ENCODE measurements at regions not wholly inside any gene's neighbourhood (a gene's known extent, or its start where the extent isn't known, plus 50 kb on each side); places are given as distances from the start of the nearest gene placed in this dataset.

- Histone ChIP-seq H3K36me3 (ENCODE audit: insufficient read depth, low read length) (no peaks in the 10 kb centered on the region), H3K4me3 (ENCODE audit: low read depth, low read length, poor library complexity, severe bottlenecking) (no peak overlapping the region), H4K20me1 (ENCODE audit: insufficient read depth, low read length) (no peaks in the 10 kb centered on the region), H2AFZ (ENCODE audit: low read length) (no peak overlapping the region), H3K27ac (ENCODE audit: low read depth, low read length, poor library complexity, severe bottlenecking) (no peak overlapping the region), H3K4me2 (ENCODE audit: low read length) (no peak overlapping the region), H3K79me2 (ENCODE audit: insufficient read depth, low read depth, low read length) (no peaks in the 10 kb centered on the region), H3K4me1 (ENCODE audit: insufficient read depth, low read length, poor library complexity, severe bottlenecking) (no peaks in the 10 kb centered on the region), H3K9me2 (ENCODE audit: insufficient read depth, low read length) (no peaks in the 10 kb centered on the region), H3K9me3 (ENCODE audit: low read length) (no peaks in the 10 kb centered on the region)
- TF ChIP-seq CTCF (conservative IDR thresholded peaks at IDR 0.05; ENCODE audit: low read length) (no peak), EZH2phosphoT487 (IDR thresholded peaks at IDR 0.05; ENCODE audit: borderline replicate concordance, low read depth, low read length) (no peak)
- POLR2A ChIA-PET, result no interaction called here
- BruUV-seq (replicated peaks), result no TSS peak
- no peak for DNase-seq (ENCODE audit: low spot score)
- CTCF ChIA-PET (ENCODE audit: unreplicated experiment), result no interaction called here
- intact Hi-C loops (cut with micrococcal nuclease; ENCODE audit: unreplicated experiment), result no loop called here
Measured at GRCh38 chrX:88425739-88426138, 321.3 kb upstream of the CPXCR1 start.

GRCh38 chrX:88437563-88437962 is 309.5 kb upstream of the CPXCR1 start:
- no peaks in the 10 kb centered on the region for H4K20me1 ChIP-seq (ENCODE audit: insufficient read depth, low read length)
- H3K79me2 ChIP-seq (ENCODE audit: insufficient read depth, low read depth, low read length), result no peaks in the 10 kb centered on the region
- H3K4me1 ChIP-seq (ENCODE audit: insufficient read depth, low read length, poor library complexity, severe bottlenecking), result no peaks in the 10 kb centered on the region
- TF ChIP-seq CTCF (conservative IDR thresholded peaks at IDR 0.05; ENCODE audit: low read length) (no peak), EZH2phosphoT487 (IDR thresholded peaks at IDR 0.05; ENCODE audit: borderline replicate concordance, low read depth, low read length) (no peak)
- no TSS peak for BruUV-seq (replicated peaks)
- no peak overlapping the region for H3K4me3 ChIP-seq (ENCODE audit: low read depth, low read length, poor library complexity, severe bottlenecking)
- H3K36me3 ChIP-seq (ENCODE audit: insufficient read depth, low read length), result no peaks in the 10 kb centered on the region
- DNase-seq (ENCODE audit: low spot score), result no peak
- ChIA-PET CTCF (ENCODE audit: unreplicated experiment) (no interaction called here), POLR2A (no interaction called here)
- no peak overlapping the region for H3K4me2 ChIP-seq (ENCODE audit: low read length)
- no peak overlapping the region for H2AFZ ChIP-seq (ENCODE audit: low read length)
- H3K27ac ChIP-seq (ENCODE audit: low read depth, low read length, poor library complexity, severe bottlenecking), result no peak overlapping the region
- H3K9me2 ChIP-seq (ENCODE audit: insufficient read depth, low read length), result no peaks in the 10 kb centered on the region
- intact Hi-C loops (cut with micrococcal nuclease; ENCODE audit: unreplicated experiment), result no loop called here
- H3K9me3 ChIP-seq (ENCODE audit: low read length), result no peaks in the 10 kb centered on the region

- no TSS peak for BruUV-seq (replicated peaks)
- Histone ChIP-seq H3K27ac (ENCODE audit: low read depth, low read length, poor library complexity, severe bottlenecking) (no peak overlapping the region), H3K79me2 (ENCODE audit: insufficient read depth, low read depth, low read length) (no peaks in the 10 kb centered on the region), H3K9me2 (ENCODE audit: insufficient read depth, low read length) (no peaks in the 10 kb centered on the region), H2AFZ (ENCODE audit: low read length) (no peak overlapping the region), H3K9me3 (ENCODE audit: low read length) (no peaks in the 10 kb centered on the region), H3K4me1 (ENCODE audit: insufficient read depth, low read length, poor library complexity, severe bottlenecking) (no peaks in the 10 kb centered on the region), H3K4me3 (ENCODE audit: low read depth, low read length, poor library complexity, severe bottlenecking) (no peak overlapping the region), H3K4me2 (ENCODE audit: low read length) (no peak overlapping the region), H3K36me3 (ENCODE audit: insufficient read depth, low read length) (no peaks in the 10 kb centered on the region), H4K20me1 (ENCODE audit: insufficient read depth, low read length) (no peaks in the 10 kb centered on the region)
- intact Hi-C loops (cut with micrococcal nuclease; ENCODE audit: unreplicated experiment), result no loop called here
- CTCF ChIA-PET (ENCODE audit: unreplicated experiment), result no interaction called here
- TF ChIP-seq CTCF (conservative IDR thresholded peaks at IDR 0.05; ENCODE audit: low read length), result no peak
- no peak for TF ChIP-seq EZH2phosphoT487 (IDR thresholded peaks at IDR 0.05; ENCODE audit: borderline replicate concordance, low read depth, low read length)
- DNase-seq (ENCODE audit: low spot score), result no peak
- POLR2A ChIA-PET, result no interaction called here
Measured at GRCh38 chrX:88438209-88438608, 308.8 kb upstream of the CPXCR1 start.

Measured in OCI-LY7 (cell line).